NB4 (cell line): ENCODE measurements at regions not wholly inside any gene's neighbourhood (a gene's known extent, or its start where the extent isn't known, plus 50 kb on each side); places are given as distances from the start of the nearest gene placed in this dataset.

Experiments used
- POLR2A ChIP-seq: IDR thresholded peaks from 2 replicates; pipeline ENCODE4 v1.6.1; 2011; ENCODE audit warnings: mild to moderate bottlenecking; ENCODE audit not compliant: insufficient read length; ENCODE audit errors: extremely low read depth
- TF ChIP-seq, protein P1 (sequence below): IDR thresholded peaks from one replicate; pipeline ENCODE4 v1.5.1; 2012; ENCODE audit warnings: low read depth, low read length

DNA sequence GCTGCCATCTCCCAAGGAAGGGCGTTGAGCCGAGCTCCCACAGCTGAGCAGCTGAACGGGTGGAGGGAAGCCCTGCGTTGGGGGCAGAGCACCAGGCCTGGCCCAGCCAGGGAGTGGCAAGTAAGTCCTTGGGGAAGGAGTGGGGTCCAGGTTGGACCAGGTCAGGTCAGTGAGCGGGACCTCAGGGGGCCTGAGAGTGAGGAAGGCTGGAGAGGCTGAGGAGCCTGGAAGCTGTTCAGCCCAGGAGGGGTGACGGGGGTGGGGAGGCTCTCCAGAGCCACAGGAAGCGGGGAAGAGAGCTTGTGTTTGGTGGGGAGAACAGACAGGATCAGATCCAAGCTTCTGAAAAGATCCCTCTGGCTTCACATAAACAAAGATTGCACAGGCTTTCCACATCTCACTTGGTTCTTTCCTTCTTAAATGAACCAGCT, 55.4 kb upstream of the ATP12A start:
- TF ChIP-seq, protein P1, sequence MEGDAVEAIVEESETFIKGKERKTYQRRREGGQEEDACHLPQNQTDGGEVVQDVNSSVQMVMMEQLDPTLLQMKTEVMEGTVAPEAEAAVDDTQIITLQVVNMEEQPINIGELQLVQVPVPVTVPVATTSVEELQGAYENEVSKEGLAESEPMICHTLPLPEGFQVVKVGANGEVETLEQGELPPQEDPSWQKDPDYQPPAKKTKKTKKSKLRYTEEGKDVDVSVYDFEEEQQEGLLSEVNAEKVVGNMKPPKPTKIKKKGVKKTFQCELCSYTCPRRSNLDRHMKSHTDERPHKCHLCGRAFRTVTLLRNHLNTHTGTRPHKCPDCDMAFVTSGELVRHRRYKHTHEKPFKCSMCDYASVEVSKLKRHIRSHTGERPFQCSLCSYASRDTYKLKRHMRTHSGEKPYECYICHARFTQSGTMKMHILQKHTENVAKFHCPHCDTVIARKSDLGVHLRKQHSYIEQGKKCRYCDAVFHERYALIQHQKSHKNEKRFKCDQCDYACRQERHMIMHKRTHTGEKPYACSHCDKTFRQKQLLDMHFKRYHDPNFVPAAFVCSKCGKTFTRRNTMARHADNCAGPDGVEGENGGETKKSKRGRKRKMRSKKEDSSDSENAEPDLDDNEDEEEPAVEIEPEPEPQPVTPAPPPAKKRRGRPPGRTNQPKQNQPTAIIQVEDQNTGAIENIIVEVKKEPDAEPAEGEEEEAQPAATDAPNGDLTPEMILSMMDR, result no peak
- TF ChIP-seq POLR2A, result no peak
